GM19025 (cell line): ENCODE measurements at regions not wholly inside any gene's neighbourhood (a gene's known extent, or its start where the extent isn't known, plus 50 kb on each side); places are given as distances from the start of the nearest gene placed in this dataset.

Experiments used
- ATAC-seq: cut with Tn5 transposase; IDR thresholded peaks from one replicate; pipeline ENCODE4 v1.9.1; 2021; ENCODE audit warnings: mild to moderate bottlenecking, low read depth, moderate library complexity; ENCODE audit not compliant: unreplicated experiment

DNA sequence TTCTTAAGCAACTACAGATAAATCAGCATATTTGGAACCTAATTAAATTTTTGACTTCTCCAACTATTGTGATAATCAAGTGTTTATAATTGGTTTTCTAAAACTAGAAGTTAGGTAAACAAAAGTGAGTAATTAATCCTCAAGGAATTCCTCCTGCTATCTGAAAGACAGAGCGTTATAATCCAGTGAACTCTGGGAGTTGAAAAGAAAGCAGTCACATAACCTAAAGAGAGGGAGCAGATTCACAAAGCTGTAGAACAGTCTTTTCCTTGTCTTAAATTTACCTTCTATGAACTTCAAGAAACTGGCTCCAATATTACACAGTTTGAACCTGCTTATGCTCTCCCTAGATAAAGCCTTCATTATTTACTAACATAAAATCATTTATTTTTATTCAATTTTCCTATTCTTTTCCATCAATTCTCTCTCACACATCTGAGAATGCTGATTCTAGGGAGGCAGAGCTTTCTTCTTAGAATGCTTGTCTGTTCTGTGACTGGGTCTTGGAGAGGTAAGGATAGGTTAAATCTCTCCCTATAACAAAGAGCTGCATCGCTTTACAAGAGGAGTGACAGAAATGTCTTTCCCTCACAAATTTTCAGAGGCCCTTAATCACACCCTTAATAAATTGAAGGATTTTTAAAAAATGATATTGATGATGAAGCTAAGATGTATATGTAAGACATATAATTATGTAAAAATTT lies 132.8 kb downstream of the TUSC7 start:
- no peak for ATAC-seq

DNA sequence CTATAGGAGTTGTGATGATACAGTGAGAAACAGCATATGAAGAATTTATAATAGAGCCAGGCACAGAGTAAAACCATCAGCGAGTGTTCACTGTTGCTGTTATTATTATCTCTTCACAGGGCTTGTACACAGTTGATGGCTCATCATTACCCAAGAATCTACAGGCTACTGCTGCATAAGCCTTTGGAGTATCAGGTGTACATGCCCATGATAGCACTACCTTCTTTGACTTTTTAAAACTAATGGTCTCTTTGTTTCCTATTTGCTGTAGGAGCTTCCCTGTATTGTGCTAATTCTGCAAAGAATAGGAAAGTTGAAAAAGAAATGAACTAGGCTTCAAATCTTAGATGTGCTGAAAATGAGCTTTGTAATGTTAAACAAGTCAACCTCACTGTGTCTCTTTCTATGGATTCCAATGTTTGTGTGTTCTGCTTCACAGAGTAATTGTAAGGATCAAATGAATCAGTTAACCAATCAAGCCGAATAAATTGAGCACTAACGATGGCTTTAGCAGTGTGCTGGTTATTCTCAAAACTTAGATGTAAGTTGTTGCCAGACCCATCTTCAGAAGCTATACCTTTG lies 138.8 kb downstream of the TUSC7 start:
- no peak for ATAC-seq

DNA sequence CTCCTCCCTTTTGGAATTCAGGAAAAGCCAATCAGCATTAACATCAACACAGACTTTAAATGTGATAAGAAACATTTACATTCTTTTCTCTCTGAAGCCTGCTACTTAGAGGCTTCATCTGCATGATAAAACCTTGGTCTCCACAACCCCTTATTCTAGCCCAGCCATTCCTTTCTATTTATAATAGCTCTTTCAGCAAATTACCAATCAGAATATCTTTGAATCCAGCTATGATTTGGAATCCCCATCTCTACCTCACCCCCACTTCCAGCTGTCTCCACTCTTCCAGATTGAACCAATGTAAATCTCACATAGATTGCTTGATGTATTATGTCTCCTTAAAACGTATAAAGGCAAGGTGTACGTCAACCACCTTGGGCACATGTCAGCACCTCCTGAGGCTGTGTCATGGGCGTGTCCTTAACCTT lies 139.7 kb downstream of the TUSC7 start:
- ATAC-seq: no peak

DNA sequence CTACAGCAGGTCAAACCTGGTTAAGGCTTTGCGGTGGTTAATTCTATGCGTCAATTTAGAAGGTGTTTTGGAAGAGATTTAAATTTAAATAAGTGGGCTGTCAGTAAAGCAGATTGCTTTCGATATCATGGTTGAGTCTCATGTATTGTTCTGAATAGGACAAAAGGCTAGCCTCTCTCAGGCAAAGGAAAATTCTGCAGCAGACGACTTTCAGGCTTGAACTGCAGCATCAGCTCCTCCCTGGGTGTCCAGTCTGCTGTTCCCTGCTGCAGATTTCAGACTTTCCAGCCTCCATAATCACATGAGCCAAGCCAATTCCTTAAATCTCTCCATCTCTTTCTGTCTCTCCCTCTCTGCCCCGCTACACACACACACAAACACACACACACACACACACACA lies 143.2 kb downstream of the TUSC7 start:
- ATAC-seq: no peak

- no peak for ATAC-seq
Measured at GRCh38 chr3:116863270-116863770, 153.7 kb downstream of the TUSC7 start.

GRCh38 chr3:116863822-116864589 lies 154.4 kb downstream of the TUSC7 start:
- ATAC-seq: no peak

DNA sequence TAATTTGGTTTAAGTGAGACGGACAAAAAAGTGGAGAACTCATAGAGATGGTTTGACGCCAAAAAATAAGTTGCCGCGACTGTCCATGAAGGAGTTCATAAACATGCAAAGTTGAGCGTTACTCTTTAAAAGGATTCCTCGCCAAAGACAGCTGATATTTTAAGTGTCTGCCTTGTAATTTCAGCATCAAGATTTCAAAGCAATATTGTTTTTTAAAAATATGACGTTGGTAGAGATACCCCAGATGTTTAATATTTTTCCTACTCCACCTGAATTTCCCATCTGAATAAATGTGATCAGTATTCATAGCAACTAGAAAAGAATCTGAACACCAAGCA lies 155.0 kb downstream of the TUSC7 start:
- no peak for ATAC-seq

DNA sequence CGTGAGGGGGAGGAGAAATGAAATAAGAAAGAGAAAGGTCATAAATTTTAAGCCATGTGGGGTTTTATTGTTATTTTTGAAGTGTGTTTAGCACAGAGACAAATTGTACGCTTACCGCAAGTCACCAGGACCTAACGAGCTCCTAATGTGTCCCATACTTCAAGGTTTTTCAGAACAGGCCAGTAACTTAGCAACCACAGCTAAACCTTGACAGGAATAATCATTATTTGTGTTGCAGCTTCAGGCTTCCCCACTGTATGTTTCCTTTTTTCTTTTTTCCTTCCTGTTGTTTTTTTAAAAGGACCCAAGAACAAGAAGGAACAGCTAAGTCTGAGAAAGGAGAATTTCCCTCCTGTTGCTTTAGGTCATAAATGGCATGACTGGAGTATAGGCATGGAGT lies 160.8 kb downstream of the TUSC7 start:
- no peak for ATAC-seq

GRCh38 chr3:116871905-116872304 lies 162.3 kb downstream of the TUSC7 start:
- no peak for ATAC-seq

DNA sequence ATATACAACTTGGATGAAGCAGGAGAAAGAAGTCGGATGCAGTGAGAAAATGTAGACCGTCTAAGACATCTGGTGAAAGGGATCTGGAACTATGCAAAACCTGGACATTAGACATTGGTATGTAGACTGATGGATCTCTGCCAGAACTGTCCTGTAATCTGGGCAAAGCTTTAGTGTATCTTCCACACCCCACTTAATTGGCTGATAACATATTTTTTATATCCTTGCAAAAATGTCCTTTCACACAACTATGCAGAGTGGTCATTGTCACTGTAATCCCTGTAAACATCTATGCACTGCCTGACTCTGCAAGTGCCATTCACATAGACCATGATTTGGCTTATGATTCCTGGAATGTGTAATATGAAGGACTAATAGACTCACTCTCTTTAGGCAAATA lies 163.1 kb downstream of the TUSC7 start:
- ATAC-seq: no peak

DNA sequence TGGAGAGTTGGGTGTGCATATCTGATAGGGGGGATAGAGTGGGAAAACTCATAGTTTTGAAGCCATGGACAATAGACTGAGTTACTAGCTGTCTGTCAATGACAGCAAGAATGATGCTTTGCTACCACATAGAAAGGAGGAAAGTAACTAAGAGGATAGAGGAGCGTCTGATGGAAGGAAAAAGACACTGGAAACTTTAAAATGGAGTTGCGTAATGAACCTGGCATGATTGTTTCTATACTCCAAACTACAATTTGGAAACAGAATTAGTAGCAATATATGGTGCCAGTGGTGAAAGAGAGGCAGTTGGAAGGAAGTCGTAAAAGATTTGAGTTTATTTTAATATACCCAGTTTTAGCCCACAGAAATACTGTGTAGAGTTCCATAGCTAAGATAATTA lies 163.6 kb downstream of the TUSC7 start:
- ATAC-seq: no peak

DNA sequence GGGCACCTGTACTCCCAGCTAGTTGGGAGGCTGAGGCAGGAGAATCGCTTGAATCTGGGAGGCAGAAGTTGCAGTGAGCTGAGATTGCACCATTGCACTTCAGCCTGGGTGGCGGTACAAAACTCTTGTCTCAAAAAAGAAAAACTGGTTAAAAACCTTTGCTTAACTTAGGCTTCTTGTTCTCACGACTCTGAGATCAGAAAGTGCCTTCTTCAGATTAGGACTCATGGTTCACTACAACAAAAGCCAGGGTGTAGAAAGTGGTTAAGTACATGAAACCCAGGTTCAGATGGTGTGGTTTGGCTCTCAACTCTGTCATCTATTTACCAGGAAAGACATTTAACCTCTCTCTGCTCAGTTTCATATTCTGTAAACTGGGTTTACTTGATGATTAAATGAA lies 168.4 kb downstream of the TUSC7 start:
- no peak for ATAC-seq

- no peak for ATAC-seq
Measured at GRCh38 chr3:116886202-116886893, 176.8 kb downstream of the TUSC7 start.

- no peak for ATAC-seq
Measured at GRCh38 chr3:116896116-116896515, 186.5 kb downstream of the TUSC7 start.

- no peak for ATAC-seq
Measured at GRCh38 chr3:116897382-116897781, 187.8 kb downstream of the TUSC7 start.

DNA sequence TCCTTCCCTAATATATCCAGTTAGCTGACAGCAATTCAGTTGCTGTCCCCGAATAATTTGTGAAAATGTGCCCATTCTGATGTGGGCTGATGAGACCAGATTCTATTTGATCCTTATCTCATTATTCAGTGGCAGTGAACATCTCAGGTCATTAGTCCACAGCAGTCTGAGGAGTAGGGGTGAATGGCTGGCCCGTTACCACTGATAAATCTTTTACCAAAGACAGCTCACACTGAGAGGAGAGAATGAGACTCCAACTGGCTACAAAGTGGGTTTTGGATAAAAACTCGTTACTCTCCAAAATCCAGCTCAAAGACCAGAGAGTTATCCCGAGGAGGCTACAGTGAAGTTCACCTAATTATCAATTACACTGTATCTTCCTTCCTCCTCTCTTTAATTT lies 189.7 kb downstream of the TUSC7 start:
- no peak for ATAC-seq

DNA sequence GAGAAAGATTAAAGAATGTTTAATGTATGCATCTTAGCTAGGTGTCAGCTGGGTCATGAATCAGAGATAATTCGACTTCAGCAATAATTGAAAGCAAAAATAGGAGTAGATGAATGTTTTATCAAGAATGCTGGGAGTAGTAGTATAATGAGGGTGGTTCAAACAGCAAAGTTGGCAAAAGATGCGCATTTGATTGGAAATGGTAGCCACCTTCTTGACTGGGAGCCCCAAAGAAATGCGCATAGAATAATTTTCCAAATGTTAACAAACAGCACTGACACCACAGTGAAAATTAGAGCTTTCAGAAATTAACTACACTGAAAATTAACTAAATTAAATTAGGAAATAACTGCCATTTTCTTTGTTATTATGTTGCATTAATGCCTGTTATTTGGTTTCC lies 195.8 kb downstream of the TUSC7 start:
- ATAC-seq: no peak

GRCh38 chr3:116905794-116906193 lies 196.2 kb downstream of the TUSC7 start:
- ATAC-seq: no peak

- ATAC-seq: no peak
Measured at GRCh38 chr3:116912116-116912515, 202.5 kb downstream of the TUSC7 start.

DNA sequence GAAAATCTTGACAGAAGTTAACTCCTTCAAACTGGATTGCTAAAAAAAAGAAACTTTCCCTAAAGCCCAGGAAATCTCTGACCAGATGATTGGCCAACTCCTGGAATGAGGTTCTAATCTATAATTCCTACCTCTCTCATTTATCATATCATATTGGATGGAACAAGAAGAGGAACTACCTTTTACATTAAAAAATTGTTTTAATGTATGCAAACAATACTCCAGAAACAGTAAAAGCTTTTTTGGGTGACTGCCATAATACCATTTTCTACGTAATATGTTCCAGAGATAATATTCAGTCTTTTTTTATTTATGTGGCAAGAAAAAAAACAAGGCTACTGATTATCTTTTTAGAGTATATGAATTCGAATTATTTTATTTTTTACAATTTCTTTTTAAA lies 204.4 kb downstream of the TUSC7 start:
- ATAC-seq: no peak

DNA sequence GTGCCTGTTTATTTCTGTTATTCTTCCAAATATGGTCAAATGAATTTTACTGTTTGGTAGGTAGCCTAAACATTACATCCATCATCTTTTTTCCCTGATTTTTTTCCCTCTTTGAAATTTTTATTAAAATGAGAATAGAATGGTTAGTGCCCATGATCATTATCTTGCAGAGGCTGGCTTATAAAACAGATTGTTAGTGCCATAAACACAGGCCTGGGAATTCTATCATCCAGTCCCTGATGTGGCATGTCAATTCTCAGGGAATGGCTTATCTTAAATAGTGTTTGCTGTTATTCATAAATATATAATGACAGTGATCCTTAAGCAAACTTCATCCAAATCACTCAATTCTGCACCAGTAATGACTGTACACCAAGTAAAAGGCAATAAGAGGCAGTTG lies 207.3 kb downstream of the TUSC7 start:
- no peak for ATAC-seq
